Spinal cord (tissue), 9 donors: ENCODE measurements at regions not wholly inside any gene's neighbourhood (a gene's known extent, or its start where the extent isn't known, plus 50 kb on each side); places are given as distances from the start of the nearest gene placed in this dataset.

ENCODE experiments used
- DNase-seq, 6 donors: peaks; one replicate each; pipeline versions ENCODE4 v3.0.0 to v3.0.0-alpha.2; 2013 to 2015; ENCODE audit warnings: low spot score in 6 of 6, low read depth in 4 of 6
- H3K27ac ChIP-seq: one replicate; pipeline ENCODE4 v1.5.1; 2013; ENCODE audit warnings: low read depth, low read length, control low read depth
- H3K27me3 ChIP-seq: one replicate; pipeline ENCODE4 v1.6.1; 2013; ENCODE audit warnings: low read length; ENCODE audit not compliant: control insufficient read depth, insufficient read depth
- H3K36me3 ChIP-seq: one replicate; pipeline ENCODE4 v1.6.1; 2013; ENCODE audit warnings: low read length; ENCODE audit not compliant: control insufficient read depth, insufficient read depth
- H3K4me1 ChIP-seq: one replicate; pipeline ENCODE4 v1.6.1; 2013; ENCODE audit warnings: low read length; ENCODE audit not compliant: control insufficient read depth, insufficient read depth
- H3K4me3 ChIP-seq: one replicate; pipeline ENCODE4 v1.5.1; 2013; ENCODE audit warnings: low read depth, low read length, control low read depth
- H3K9me3 ChIP-seq: one replicate; pipeline ENCODE4 v1.6.1; 2013; ENCODE audit warnings: low read length; ENCODE audit not compliant: control insufficient read depth, insufficient read depth
- WGBS: methylation state at CpG from one replicate; pipeline ENCODE4 v1.1.5; 2013; ENCODE audit warnings: missing lambda C conversion rate; ENCODE audit not compliant: insufficient coverage; 5-methylcytosine and 5-hydroxymethylcytosine counted together
- donor health status: healthy.

DNA sequence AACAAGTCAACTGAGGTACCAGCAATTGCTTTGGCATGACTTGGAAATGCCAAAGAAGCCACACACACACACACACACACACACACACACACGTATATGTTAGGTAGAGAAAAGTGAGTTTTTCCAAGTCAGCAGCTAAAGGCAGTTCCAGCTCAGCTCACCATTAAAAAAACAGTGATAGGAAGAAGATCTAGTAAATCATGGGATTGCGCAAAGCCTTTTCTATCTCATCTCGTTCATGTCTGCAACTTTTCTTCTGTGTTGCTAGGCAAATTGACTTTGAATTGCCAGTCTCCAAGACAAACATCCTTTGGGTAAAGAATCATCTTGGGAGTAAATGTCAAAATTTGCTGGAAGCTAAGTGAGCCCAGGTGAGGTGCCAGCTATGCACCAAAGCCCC lies 500.1 kb downstream of the ENC1 start:
- Histone ChIP-seq H3K27me3 (no peaks in the 10 kb centered on the region), H3K9me3 (no peaks in the 10 kb centered on the region), H3K27ac (no peak overlapping the region), H3K4me3 (no peak overlapping the region), H3K4me1 (no peaks in the 10 kb centered on the region), H3K36me3 (no peaks in the 10 kb centered on the region)
- WGBS: no CpG with 5 or more reads among the region's 3 CpGs
- no peak for DNase-seq

DNA sequence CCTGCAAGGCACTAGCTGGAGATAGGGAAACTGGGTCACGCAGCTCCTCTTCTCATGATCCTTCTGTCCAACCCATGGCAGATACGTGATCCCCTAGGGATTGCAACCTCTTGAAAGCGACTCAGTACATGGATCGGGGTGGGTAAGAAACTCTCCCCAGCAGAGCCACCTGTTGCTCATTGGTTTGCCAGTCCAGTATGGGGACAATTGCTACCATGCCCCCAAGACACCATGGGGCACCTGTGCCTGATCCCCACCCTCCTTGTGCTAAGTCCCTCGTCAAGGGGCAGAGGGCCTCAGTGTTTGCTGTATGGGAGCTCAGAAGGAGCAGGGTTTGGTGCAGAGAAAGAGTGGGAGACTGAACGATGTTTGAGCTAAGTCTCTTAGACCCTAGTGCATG lies 500.9 kb downstream of the ENC1 start:
- H3K9me3 ChIP-seq: no peaks in the 10 kb centered on the region
- H3K36me3 ChIP-seq: no peaks in the 10 kb centered on the region
- no peak for DNase-seq
- 98% methylated on average over 6 of the region's 6 CpGs for WGBS
- no peaks in the 10 kb centered on the region for H3K4me1 ChIP-seq
- H3K27ac ChIP-seq: no peak overlapping the region
- no peak overlapping the region for H3K4me3 ChIP-seq
- H3K27me3 ChIP-seq: no peaks in the 10 kb centered on the region

DNA sequence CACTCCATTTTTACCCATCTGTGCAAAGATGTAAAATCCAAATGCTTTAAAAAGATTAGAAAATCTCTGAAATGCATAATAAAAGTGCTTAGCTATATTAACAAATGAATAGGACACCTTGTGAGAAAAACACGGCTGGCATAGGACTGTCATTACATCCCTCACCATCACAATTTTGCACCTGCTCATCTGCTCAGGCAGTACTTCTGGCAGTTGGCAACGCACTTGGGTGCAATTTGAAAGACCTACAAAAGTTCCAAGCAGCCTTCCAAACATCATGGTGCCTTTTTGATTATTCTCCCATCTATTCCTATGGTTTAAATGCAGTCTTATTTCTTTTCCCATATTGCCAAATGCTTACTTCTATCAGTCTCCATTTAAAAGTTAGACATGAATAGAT lies 501.8 kb downstream of the ENC1 start:
- WGBS: 80% methylated on average over 1 of the region's 2 CpGs
- Histone ChIP-seq H3K27ac (no peak overlapping the region), H3K36me3 (no peaks in the 10 kb centered on the region), H3K4me3 (no peak overlapping the region), H3K9me3 (no peaks in the 10 kb centered on the region), H3K4me1 (no peaks in the 10 kb centered on the region), H3K27me3 (no peaks in the 10 kb centered on the region)
- peak in 1 of 6 donors; percentile 77 for DNase-seq

DNA sequence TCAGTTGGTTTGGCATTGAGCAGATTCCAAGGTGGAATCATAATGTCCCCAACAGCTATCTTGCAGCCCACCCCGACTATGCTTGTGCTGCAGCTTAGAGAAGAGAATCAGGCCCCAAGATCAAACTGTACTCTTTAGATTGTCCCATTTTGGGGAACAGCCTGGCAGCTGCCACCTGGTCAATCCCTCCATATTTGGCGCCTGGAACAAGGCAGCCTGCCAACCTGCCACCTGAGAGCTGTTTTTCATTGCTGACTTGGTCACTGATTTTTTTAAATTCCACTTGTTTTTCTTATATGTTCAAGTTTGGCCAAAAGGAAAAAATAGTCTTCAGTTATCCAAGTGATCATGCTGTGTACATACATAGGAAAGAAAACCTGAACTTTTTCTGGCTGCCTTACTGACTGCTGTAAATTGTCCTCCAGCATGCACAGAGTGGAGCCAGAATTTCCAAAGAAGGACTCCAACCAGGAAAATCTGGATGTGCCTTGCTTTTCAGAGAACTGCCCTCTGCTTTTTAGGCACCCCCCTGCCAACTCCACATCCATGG lies 504.2 kb downstream of the ENC1 start:
- WGBS: 80% methylated on average over 2 of the region's 2 CpGs
- no peaks in the 10 kb centered on the region for H3K36me3 ChIP-seq
- H3K4me3 ChIP-seq: no peak overlapping the region
- no peaks in the 10 kb centered on the region for H3K9me3 ChIP-seq
- H3K4me1 ChIP-seq: no peaks in the 10 kb centered on the region
- H3K27me3 ChIP-seq: no peaks in the 10 kb centered on the region
- no peak overlapping the region for H3K27ac ChIP-seq
- no peak for DNase-seq

DNA sequence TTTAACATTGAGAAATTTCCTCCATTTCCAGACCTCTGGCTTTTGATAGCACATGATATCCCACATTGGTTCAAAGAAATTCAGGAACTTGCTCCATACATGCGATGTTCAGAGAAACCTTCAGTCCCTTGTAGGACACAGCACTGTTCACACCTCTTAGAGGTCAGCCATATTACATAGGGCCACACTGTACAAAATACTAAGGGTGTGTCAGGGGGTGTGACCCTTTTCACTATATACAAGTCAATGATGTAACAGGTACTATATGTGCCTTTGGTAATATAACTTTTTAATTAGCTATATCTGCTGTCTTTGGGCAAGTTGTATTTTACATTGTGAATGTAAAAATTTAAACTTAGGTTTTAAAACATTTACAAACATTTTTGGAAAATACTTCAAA lies 505.5 kb downstream of the ENC1 start:
- no peak for DNase-seq

DNA sequence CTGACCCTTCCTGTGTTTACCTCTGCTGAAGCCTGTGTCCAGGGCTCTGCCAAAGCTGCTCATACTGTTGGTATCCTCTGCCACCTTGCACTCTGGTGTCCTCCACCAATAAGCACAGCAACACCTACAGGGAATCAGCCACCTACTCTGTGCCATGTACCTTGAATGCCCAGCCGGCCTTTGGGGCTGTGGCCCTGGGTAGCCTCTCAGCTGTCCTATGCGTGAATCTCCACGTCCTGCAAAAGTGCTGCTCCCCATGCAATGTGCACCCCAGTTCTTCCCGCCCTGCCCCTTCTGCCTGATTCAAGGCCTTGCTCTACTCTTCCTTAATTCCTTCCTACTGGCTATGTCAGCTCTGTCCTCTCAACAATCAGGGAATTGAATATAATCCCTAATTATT lies 506.5 kb downstream of the ARHGEF28 start:
- no peak overlapping the region for H3K4me3 ChIP-seq
- H3K36me3 ChIP-seq: no peaks in the 10 kb centered on the region
- no peak overlapping the region for H3K27ac ChIP-seq
- peaks cover 7% of the 10 kb centered on the region for H3K4me1 ChIP-seq
- DNase-seq: no peak
- WGBS: 87% methylated on average over 4 of the region's 4 CpGs
- H3K9me3 ChIP-seq: no peaks in the 10 kb centered on the region
- no peaks in the 10 kb centered on the region for H3K27me3 ChIP-seq

More for the DNA sequence above, 505.5 kb downstream of the ENC1 start:
- H3K36me3 ChIP-seq: no peaks in the 10 kb centered on the region
- H3K27me3 ChIP-seq: no peaks in the 10 kb centered on the region
- H3K4me1 ChIP-seq: peaks cover 3% of the 10 kb centered on the region
- no peaks in the 10 kb centered on the region for H3K9me3 ChIP-seq
- H3K4me3 ChIP-seq: no peak overlapping the region
- H3K27ac ChIP-seq: no peak overlapping the region
- WGBS: 100% methylated on average over 1 of the region's 1 CpG

DNA sequence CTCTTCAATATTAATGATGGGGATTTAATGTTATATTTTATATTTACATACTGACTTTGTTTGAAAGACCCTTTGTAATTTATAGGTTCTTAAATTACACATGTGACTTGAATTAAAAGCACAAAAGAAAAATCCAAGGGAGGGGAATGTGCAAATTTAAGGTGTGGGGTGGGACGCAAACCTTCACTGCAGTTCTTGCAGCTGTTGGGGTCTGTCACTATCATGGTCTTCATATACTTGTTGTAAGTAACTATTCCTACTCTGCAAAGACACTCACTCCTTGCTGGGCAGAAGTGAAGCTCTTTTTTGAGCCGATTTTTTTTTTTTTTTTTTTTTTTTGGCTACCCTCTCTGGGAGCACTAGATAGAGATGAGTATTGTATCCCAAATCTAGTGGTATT lies 505.3 kb downstream of the ARHGEF28 start:
- no peak overlapping the region for H3K4me3 ChIP-seq
- no CpG with 5 or more reads among the region's 2 CpGs for WGBS
- DNase-seq: peak in 1 of 6 donors; percentile 38

DNA sequence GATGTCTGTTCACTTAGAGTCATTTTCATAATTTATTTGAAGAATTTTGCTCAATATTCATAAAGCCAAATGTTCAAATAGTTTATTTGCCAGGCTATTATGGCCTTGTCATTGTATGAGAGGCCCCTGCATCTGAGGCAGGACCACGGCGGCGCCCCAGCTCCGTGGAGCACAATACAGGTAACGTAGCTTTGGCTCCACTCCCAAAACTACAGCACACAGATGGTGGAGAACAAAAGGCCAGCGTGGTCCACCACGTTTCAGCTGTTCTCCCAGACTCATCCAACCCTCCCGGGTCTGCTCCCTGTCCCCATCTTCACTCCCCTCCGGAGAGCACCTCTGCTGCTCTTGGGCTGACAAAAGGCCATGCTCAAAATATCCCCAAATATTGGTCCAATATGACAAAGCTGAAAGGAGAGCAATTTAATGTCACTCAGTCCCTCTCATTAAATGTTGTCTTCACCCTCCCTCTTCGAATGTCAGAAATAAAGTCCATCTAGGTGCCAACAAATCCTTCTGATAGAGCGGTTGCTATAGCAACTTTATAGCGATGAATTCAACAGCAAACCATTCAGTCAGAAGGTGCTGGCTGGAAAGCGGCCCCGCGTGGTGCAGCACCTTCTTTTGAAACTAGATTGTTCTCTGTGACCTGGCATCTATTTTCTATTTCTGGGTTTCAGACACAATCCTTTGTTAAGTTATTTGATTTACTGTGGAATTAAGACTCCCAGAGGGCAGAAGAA lies 504.3 kb downstream of the ARHGEF28 start:
- H3K9me3 ChIP-seq: no peaks in the 10 kb centered on the region
- no peaks in the 10 kb centered on the region for H3K36me3 ChIP-seq
- no peak overlapping the region for H3K27ac ChIP-seq
- DNase-seq: peak in 3 of 6 donors; percentile 35 to 93 (median 89)
- WGBS: 23% methylated on average over 11 of the region's 15 CpGs
- no peaks in the 10 kb centered on the region for H3K27me3 ChIP-seq
- H3K4me3 ChIP-seq: no peak overlapping the region
- peaks cover 13% of the 10 kb centered on the region for H3K4me1 ChIP-seq

More for the DNA sequence above, 505.3 kb downstream of the ARHGEF28 start:
- H3K9me3 ChIP-seq: no peaks in the 10 kb centered on the region
- H3K4me1 ChIP-seq: peaks cover 13% of the 10 kb centered on the region
- H3K27me3 ChIP-seq: no peaks in the 10 kb centered on the region
- no peak overlapping the region for H3K27ac ChIP-seq
- no peaks in the 10 kb centered on the region for H3K36me3 ChIP-seq

DNA sequence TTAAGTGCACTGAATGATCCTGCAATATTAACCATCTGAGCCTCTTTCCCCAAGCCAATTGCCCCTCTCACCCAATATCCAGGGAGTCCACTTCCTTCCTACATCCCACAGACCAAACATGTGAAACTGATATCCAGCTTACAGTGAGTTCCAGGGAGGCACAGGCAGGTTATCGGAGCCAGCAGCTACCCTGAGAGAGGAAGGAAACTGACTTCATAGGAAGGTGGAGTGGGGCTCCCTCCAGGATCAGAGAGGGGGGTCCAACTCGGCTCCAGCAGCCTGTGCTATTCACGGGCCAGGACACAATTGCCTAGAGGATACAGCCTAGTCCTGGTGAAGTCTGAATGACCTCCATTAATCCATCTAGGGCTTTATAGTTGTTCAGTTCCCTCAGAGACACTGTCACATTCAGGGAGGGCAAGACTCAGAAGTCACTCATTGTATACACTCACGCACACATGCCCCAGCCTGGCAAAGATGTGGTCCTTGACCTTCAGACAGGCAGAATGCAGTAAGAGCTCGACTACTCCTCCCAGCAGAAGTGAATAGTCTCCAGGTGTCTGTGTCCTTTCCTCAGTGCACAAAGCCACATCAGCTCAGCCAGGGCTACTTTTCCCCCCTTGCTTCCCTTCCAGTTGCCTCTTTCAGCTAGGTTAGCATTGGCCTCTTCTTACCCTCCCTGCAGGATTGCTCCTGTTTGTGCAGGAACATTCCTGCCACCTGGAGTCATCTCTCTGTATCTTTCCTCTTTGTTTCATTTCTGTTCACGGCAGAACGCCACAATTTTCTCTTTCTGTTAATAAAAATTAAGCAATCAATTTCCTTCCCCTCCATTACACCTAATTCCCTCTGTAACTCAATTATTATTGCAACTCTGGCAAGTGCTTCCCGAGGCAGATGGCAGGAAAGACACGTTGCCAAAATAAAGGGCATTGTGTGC lies 501.7 kb downstream of the ARHGEF28 start:
- Histone ChIP-seq H3K9me3 (no peaks in the 10 kb centered on the region), H3K27ac (no peak overlapping the region), H3K4me1 (peaks cover 17% of the 10 kb centered on the region), H3K36me3 (no peaks in the 10 kb centered on the region), H3K4me3 (no peak overlapping the region), H3K27me3 (no peaks in the 10 kb centered on the region)
- 25% methylated on average over 6 of the region's 9 CpGs for WGBS
- DNase-seq: peak in 2 of 6 donors; percentile 76 to 88
